HepG2 (cell line): ENCODE measurements at regions not wholly inside any gene's neighbourhood (a gene's known extent, or its start where the extent isn't known, plus 50 kb on each side); places are given as distances from the start of the nearest gene placed in this dataset.

Experiments
- ATAC-seq: fragments of 200-7000 bp; cut with Tn5 transposase; 3 replicates; pipeline ENCODE4 v1.9.1; 2020; ENCODE audit warnings: mild to moderate bottlenecking, moderate library complexity
- BruUV-seq: library from RNA; stranded (reverse); fragments of 400-500 nt; replicated peaks from 2 replicates; lab custom pipeline; 2021; lab: Mats Ljungman, UMichigan
- CTCF ChIA-PET: fragments of 300-600 bp; formaldehyde crosslinking; extraction: SDS; loops from one replicate; lab custom pipeline; 2021; ENCODE audit warnings: low total read pairs, inconsistent platforms, low intra/inter-chr PET ratio; lab: Yijun Ruan, JAX
- POLR2A ChIA-PET: fragments of 350-600 bp; sonication (Branson Sonifier 250); formaldehyde crosslinking; loops from one replicate; lab custom pipeline; 2020; ENCODE audit warnings: antibody characterized with exemption, inconsistent platforms; lab: Yijun Ruan, JAX
- DNase-seq: peaks from one replicate; pipeline ENCODE4 v3.0.0-alpha.2; 2015; ENCODE audit warnings: low spot score
- FAIRE-seq: peaks from 3 replicates; lab custom pipeline; 2011; peaks lifted over from hg19 to GRCh38; lab: Jason Lieb, UNC
- H2AFZ ChIP-seq: one replicate; pipeline ENCODE4 v1.6.1; 2011; ENCODE audit warnings: low read length, inconsistent platforms
- H3K27ac ChIP-seq: fragments of 300-600 bp; 3 replicates; pipeline ENCODE4 v1.8.0; 2011; ENCODE audit warnings: mixed run types, mild to moderate bottlenecking, mixed read lengths, low read length, inconsistent platforms; ENCODE audit not compliant: insufficient read depth; ENCODE audit errors: extremely low read length
- H3K27me3 ChIP-seq, 2 experiments: fragments of 200-600 bp in 1 of 2; 2 replicates in 1 of 2; 3 replicates in 1 of 2; pipeline versions ENCODE4 v1.6.0 to v1.8.0; 2011; ENCODE audit warnings: low read length in 2 of 2, mild to moderate bottlenecking in 2 of 2, moderate library complexity in 2 of 2, inconsistent platforms in 1 of 2; ENCODE audit not compliant: insufficient read depth in 2 of 2, control insufficient read depth in 1 of 2
- H3K36me3 ChIP-seq, 2 experiments: fragments of 200-600 bp in 1 of 2; replicated peaks in 1 of 2; 2 replicates in 1 of 2; 3 replicates in 1 of 2; pipeline versions ENCODE4 v1.5.1 to v1.8.0; 2011; ENCODE audit warnings: low read length in 2 of 2, inconsistent platforms in 1 of 2; ENCODE audit not compliant: insufficient read depth in 2 of 2, control insufficient read depth in 1 of 2
- H3K4me1 ChIP-seq: 2 replicates; pipeline ENCODE4 v1.5.1; 2012; ENCODE audit warnings: low read length, inconsistent platforms; ENCODE audit not compliant: insufficient read depth
- H3K4me2 ChIP-seq: 2 replicates; pipeline ENCODE4 v1.6.0; 2011; ENCODE audit warnings: low read depth, low read length, inconsistent platforms
- H3K4me3 ChIP-seq, 3 experiments: fragments of 200-600 bp in 1 of 3; sonication (generic), shearing (Covaris generic) in 1 of 3; replicated peaks in 1 of 3; 2 replicates each; pipeline ENCODE4 v1.5.1; 2011 to 2016; ENCODE audit warnings: low read length in 3 of 3, inconsistent platforms in 2 of 3, low read depth in 2 of 3, mild to moderate bottlenecking in 2 of 3, control low read depth in 1 of 3, mixed read lengths in 1 of 3; ENCODE audit not compliant: insufficient read depth in 1 of 3
- H3K79me2 ChIP-seq: one replicate; pipeline ENCODE4 v1.6.1; 2011; ENCODE audit warnings: low read length, inconsistent platforms; ENCODE audit not compliant: insufficient read depth
- H3K9ac ChIP-seq: 2 replicates; pipeline ENCODE4 v1.6.0; 2011; ENCODE audit warnings: mild to moderate bottlenecking, low read depth, low read length, inconsistent platforms; ENCODE audit not compliant: insufficient read depth
- H3K9me3 ChIP-seq: 2 replicates; pipeline ENCODE4 v1.5.1; 2012; ENCODE audit warnings: mild to moderate bottlenecking, low read length
- H4K20me1 ChIP-seq: 2 replicates; pipeline ENCODE4 v1.6.0; 2011; ENCODE audit warnings: inconsistent platforms, mild to moderate bottlenecking, low read length, moderate library complexity; ENCODE audit not compliant: insufficient read depth
- FOXK1 ChIP-seq: sonication (generic); formaldehyde crosslinking; IDR thresholded peaks from 2 replicates; pipeline ENCODE4 v1.4.0; 2020; ENCODE audit warnings: low read depth, missing genetic modification reagents, borderline replicate concordance
- JDP2 ChIP-seq: sonication (generic); formaldehyde crosslinking; IDR thresholded peaks from 2 replicates; pipeline ENCODE4 v1.8.1; 2022; ENCODE audit warnings: missing genetic modification reagents, borderline replicate concordance
- KDM1A ChIP-seq: IDR thresholded peaks from 2 replicates; pipeline ENCODE4 v1.6.1; 2016; ENCODE audit warnings: missing compliant biosample characterization
- RARG ChIP-seq: sonication (generic); formaldehyde crosslinking; IDR thresholded peaks from 2 replicates; pipeline ENCODE4 v1.4.0; 2020; ENCODE audit warnings: low read depth, mild to moderate bottlenecking, missing genetic modification reagents
- SMARCC2 ChIP-seq: fragments of 450-650 bp; IDR thresholded peaks from 2 replicates; pipeline ENCODE4 v1.6.1; 2017; ENCODE audit warnings: antibody characterized with exemption, mild to moderate bottlenecking
- ZFP36 ChIP-seq: fragments of 150-350 bp; IDR thresholded peaks from 2 replicates; pipeline ENCODE4 v1.6.1; 2018; ENCODE audit warnings: borderline replicate concordance, low read length, low read depth; ENCODE audit not compliant: partially characterized antibody
- ZFP82 ChIP-seq: sonication (generic); formaldehyde crosslinking; IDR thresholded peaks from 2 replicates; pipeline ENCODE4 v1.5.1; 2020; ENCODE audit warnings: mild to moderate bottlenecking, missing genetic modification reagents, borderline replicate concordance
- ZFX ChIP-seq: sonication (generic); formaldehyde crosslinking; IDR thresholded peaks from 2 replicates; pipeline ENCODE4 v1.4.0; 2020; ENCODE audit warnings: mild to moderate bottlenecking, low read depth, missing genetic modification reagents, moderate library complexity
- ZNF143 ChIP-seq: sonication (generic); formaldehyde crosslinking; IDR thresholded peaks from 2 replicates; pipeline ENCODE4 v1.4.0; 2020; ENCODE audit warnings: missing genetic modification reagents
- ZNF724P ChIP-seq: sonication (generic); formaldehyde crosslinking; IDR thresholded peaks from 2 replicates; pipeline ENCODE4 v1.8.0; 2022; ENCODE audit warnings: missing genetic modification reagents, borderline replicate concordance
- ZNF850 ChIP-seq: sonication (generic); formaldehyde crosslinking; conservative IDR thresholded peaks from 2 replicates; pipeline ENCODE4 v1.9.0; 2021; ENCODE audit warnings: mild to moderate bottlenecking, missing genetic modification reagents
- ZSCAN9 ChIP-seq: IDR thresholded peaks from 2 replicates; pipeline ENCODE4 v1.6.1; 2016; ENCODE audit warnings: borderline replicate concordance
- WGBS: methylation state at CpG from one replicate; pipeline ENCODE4 v1.1.6; 2017; ENCODE audit warnings: low lambda C conversion rate; 5-methylcytosine and 5-hydroxymethylcytosine counted together
- in situ Hi-C: cut with HindIII; loops from 2 replicates; pipeline ENCODE4 v1.10.0; 2017; ENCODE audit warnings: low pct_unique_long_range_greater_than_20kb; ENCODE audit not compliant: extremely low pct_ligation_motif_present
- intact Hi-C: fragments of 100-400 bp; cut with micrococcal nuclease; formaldehyde crosslinking; loops from one replicate; pipeline ENCODE4 v1.10.0; 2022; ENCODE audit not compliant: unreplicated experiment
- TF ChIP-seq, protein P1 (sequence below): sonication (generic); formaldehyde crosslinking; IDR thresholded peaks from 2 replicates; pipeline ENCODE4 v1.5.0; 2020; ENCODE audit warnings: mild to moderate bottlenecking, missing genetic modification reagents, borderline replicate concordance

DNA sequence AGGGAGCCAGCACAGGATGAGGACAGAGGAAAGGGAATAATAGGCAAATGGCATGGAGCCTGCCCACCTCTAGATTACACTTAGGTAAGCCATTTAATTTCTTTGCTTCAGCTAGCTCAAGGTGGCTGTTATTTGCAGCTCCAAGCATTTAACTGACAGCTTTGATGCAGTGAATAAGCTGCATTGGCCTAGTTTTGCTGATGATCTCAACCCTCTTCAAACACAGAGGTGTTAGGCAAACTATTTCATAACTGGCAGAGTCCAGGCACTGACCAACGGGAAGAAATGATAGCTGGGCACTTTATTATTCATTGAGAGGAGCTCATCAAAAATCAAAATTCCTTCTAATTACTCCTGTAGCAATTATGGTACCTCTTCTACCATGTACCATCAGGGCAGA is 317.4 kb downstream of the BMPER start:
- POLR2A ChIA-PET = no interaction called here
- H3K27me3 ChIP-seq = 0 out of 5 replicates have a peak, but pooled peaks cover 0 to 4% of the 10 kb centered on the region in 2 experiments
- H2AFZ ChIP-seq = no peak overlapping the region
- H3K4me3 ChIP-seq = no peak overlapping the region
- no peaks in the 10 kb centered on the region for H3K36me3 ChIP-seq
- DNase-seq (no peak), FAIRE-seq (no peak)
- H3K9me3 ChIP-seq = no peaks in the 10 kb centered on the region
- no peaks in the 10 kb centered on the region for H3K4me1 ChIP-seq
- no peak overlapping the region for H3K9ac ChIP-seq
- CTCF ChIA-PET = no interaction called here
- in situ Hi-C loops = no loop called here
- no peak for TF ChIP-seq ZSCAN9
- no peak for TF ChIP-seq FOXK1 (CRISPR knock-in tag)
- no peak for TF ChIP-seq SMARCC2
- TF ChIP-seq ZFX (CRISPR knock-in tag) = no peak
- TF ChIP-seq, all 625 proteins: peak for 0
- WGBS = no CpG with 5 or more reads among the region's 1 CpG
- BruUV-seq = no TSS peak
- intact Hi-C loops = no loop called here
- Histone ChIP-seq H3K27ac (no peak overlapping the region), H3K4me2 (no peak overlapping the region), H3K79me2 (no peaks in the 10 kb centered on the region), H4K20me1 (no peaks in the 10 kb centered on the region)
- ATAC-seq = no peak

DNA sequence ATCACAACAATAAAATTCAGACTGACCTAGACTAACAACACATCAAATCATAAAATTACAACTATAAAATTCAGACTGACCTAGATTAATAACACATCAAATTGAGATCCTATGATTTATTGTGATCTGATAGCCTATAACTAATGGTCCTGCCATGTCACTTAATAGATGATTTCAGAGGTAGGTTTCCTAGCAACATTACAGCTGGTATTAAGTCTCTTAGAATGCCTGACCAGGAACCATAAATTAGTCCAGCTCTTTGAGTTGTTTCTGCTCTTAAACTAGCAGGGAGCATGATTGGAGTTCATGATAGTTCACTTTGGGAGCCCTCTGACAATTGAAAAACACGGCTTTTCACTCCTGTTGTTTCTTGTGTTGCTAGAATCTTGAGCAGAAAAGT is 318.9 kb downstream of the BMPER start:
- H3K9me3 ChIP-seq = no peaks in the 10 kb centered on the region
- H3K27me3 ChIP-seq = 0 out of 5 replicates have a peak, but pooled peaks cover 0 to 4% of the 10 kb centered on the region in 2 experiments
- no peaks in the 10 kb centered on the region for H4K20me1 ChIP-seq
- H2AFZ ChIP-seq = no peak overlapping the region
- FAIRE-seq = no peak
- no peak overlapping the region for H3K4me3 ChIP-seq
- ATAC-seq = no peak
- 9% methylated on average over 1 of the region's 1 CpG for WGBS
- H3K4me1 ChIP-seq = no peaks in the 10 kb centered on the region
- ChIA-PET POLR2A (no interaction called here), CTCF (no interaction called here)
- intact Hi-C loops (no loop called here), in situ Hi-C loops (no loop called here)
- DNase-seq = no peak
- H3K36me3 ChIP-seq = no peaks in the 10 kb centered on the region
- no peaks in the 10 kb centered on the region for H3K79me2 ChIP-seq
- no TSS peak for BruUV-seq
- no peak overlapping the region for H3K9ac ChIP-seq
- H3K4me2 ChIP-seq = no peak overlapping the region
- no peak overlapping the region for H3K27ac ChIP-seq
- TF ChIP-seq ZFP82 (CRISPR knock-in tag) = no peak
- no peak for TF ChIP-seq JDP2 (CRISPR knock-in tag)
- no peak for TF ChIP-seq ZNF724P (CRISPR knock-in tag)
- no peak for TF ChIP-seq KDM1A (CRISPR knock-in tag)
- TF ChIP-seq, protein P1, sequence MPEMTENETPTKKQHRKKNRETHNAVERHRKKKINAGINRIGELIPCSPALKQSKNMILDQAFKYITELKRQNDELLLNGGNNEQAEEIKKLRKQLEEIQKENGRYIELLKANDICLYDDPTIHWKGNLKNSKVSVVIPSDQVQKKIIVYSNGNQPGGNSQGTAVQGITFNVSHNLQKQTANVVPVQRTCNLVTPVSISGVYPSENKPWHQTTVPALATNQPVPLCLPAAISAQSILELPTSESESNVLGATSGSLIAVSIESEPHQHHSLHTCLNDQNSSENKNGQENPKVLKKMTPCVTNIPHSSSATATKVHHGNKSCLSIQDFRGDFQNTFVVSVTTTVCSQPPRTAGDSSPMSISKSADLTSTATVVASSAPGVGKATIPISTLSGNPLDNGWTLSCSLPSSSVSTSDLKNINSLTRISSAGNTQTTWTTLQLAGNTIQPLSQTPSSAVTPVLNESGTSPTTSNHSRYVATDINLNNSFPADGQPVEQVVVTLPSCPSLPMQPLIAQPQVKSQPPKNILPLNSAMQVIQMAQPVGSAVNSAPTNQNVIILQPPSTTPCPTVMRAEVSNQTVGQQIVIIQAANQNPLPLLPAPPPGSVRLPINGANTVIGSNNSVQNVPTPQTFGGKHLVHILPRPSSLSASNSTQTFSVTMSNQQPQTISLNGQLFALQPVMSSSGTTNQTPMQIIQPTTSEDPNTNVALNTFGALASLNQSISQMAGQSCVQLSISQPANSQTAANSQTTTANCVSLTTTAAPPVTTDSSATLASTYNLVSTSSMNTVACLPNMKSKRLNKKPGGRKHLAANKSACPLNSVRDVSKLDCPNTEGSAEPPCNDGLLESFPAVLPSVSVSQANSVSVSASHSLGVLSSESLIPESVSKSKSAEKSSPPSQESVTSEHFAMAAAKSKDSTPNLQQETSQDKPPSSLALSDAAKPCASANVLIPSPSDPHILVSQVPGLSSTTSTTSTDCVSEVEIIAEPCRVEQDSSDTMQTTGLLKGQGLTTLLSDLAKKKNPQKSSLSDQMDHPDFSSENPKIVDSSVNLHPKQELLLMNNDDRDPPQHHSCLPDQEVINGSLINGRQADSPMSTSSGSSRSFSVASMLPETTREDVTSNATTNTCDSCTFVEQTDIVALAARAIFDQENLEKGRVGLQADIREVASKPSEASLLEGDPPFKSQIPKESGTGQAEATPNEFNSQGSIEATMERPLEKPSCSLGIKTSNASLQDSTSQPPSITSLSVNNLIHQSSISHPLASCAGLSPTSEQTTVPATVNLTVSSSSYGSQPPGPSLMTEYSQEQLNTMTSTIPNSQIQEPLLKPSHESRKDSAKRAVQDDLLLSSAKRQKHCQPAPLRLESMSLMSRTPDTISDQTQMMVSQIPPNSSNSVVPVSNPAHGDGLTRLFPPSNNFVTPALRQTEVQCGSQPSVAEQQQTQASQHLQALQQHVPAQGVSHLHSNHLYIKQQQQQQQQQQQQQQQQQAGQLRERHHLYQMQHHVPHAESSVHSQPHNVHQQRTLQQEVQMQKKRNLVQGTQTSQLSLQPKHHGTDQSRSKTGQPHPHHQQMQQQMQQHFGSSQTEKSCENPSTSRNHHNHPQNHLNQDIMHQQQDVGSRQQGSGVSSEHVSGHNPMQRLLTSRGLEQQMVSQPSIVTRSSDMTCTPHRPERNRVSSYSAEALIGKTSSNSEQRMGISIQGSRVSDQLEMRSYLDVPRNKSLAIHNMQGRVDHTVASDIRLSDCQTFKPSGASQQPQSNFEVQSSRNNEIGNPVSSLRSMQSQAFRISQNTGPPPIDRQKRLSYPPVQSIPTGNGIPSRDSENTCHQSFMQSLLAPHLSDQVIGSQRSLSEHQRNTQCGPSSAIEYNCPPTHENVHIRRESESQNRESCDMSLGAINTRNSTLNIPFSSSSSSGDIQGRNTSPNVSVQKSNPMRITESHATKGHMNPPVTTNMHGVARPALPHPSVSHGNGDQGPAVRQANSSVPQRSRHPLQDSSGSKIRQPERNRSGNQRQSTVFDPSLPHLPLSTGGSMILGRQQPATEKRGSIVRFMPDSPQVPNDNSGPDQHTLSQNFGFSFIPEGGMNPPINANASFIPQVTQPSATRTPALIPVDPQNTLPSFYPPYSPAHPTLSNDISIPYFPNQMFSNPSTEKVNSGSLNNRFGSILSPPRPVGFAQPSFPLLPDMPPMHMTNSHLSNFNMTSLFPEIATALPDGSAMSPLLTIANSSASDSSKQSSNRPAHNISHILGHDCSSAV (CRISPR knock-in tag) = no peak
- TF ChIP-seq ZFP36 = no peak
- TF ChIP-seq RARG (CRISPR knock-in tag) = no peak
- no peak for TF ChIP-seq ZNF143 (CRISPR knock-in tag)
- TF ChIP-seq ZNF850 (CRISPR knock-in tag) = no peak
